ENCODE measurements at regions not wholly inside any gene's neighbourhood (a gene's known extent, or its start where the extent isn't known, plus 50 kb on each side); places are given as distances from the start of the nearest gene placed in this dataset.

- TF ChIP-seq CTCF (IDR thresholded peaks at IDR 0.05; ENCODE audit: poor library complexity) (no peak), EZH2phosphoT487 (IDR thresholded peaks at IDR 0.05; ENCODE audit: low read depth, severe bottlenecking, unreplicated experiment) (no peak), EZH2 (IDR thresholded peaks at IDR 0.05; ENCODE audit: borderline replicate concordance) (no peak)
These were observed 208.5 kb upstream of the E2F7 start for GRCh38 chr12:77273898-77274297.
